Panc1 (cell line): ENCODE measurements at regions not wholly inside any gene's neighbourhood (a gene's known extent, or its start where the extent isn't known, plus 50 kb on each side); places are given as distances from the start of the nearest gene placed in this dataset.

ENCODE experiments used
- POLR2AphosphoS5 ChIP-seq: IDR thresholded peaks from 2 replicates; pipeline ENCODE4 v1.6.1; 2012; ENCODE audit warnings: mild to moderate bottlenecking, low read depth, low read length, moderate library complexity
- TF ChIP-seq, protein P1 (sequence below): fragments of 450-650 bp; IDR thresholded peaks from 2 replicates; pipeline ENCODE4 v1.5.1; 2017; ENCODE audit warnings: mild to moderate bottlenecking
- TF ChIP-seq, protein P2 (sequence below), 2 experiments: IDR thresholded peaks; 2 replicates each; pipeline ENCODE4 v1.6.1; 2011 to 2012; ENCODE audit warnings: low read depth in 2 of 2, control low read depth in 1 of 2, low read length in 1 of 2, mild to moderate bottlenecking in 1 of 2, moderate library complexity in 1 of 2; ENCODE audit not compliant: insufficient read depth in 1 of 2

DNA sequence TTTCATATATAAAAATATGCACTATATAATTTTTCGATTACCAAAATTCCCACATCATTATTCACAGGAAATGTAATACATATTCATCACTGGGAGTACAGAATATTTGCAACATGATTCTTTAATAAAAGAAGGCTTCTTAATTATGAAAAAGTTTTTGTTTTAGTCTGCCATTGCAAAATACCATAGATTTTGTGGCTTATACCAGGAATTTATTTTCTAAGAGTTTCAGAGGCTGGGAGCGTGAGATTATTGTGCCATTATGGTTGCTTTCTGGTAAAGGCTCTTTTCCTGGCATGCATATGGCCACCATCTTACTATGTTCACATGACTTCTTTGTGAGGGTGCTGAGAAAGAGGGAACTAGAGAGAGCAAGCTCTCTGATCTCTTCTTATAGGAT is 306.9 kb upstream of the ADGRB3 start:
- TF ChIP-seq, protein P1, sequence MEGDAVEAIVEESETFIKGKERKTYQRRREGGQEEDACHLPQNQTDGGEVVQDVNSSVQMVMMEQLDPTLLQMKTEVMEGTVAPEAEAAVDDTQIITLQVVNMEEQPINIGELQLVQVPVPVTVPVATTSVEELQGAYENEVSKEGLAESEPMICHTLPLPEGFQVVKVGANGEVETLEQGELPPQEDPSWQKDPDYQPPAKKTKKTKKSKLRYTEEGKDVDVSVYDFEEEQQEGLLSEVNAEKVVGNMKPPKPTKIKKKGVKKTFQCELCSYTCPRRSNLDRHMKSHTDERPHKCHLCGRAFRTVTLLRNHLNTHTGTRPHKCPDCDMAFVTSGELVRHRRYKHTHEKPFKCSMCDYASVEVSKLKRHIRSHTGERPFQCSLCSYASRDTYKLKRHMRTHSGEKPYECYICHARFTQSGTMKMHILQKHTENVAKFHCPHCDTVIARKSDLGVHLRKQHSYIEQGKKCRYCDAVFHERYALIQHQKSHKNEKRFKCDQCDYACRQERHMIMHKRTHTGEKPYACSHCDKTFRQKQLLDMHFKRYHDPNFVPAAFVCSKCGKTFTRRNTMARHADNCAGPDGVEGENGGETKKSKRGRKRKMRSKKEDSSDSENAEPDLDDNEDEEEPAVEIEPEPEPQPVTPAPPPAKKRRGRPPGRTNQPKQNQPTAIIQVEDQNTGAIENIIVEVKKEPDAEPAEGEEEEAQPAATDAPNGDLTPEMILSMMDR = no peak
- TF ChIP-seq, protein P2, sequence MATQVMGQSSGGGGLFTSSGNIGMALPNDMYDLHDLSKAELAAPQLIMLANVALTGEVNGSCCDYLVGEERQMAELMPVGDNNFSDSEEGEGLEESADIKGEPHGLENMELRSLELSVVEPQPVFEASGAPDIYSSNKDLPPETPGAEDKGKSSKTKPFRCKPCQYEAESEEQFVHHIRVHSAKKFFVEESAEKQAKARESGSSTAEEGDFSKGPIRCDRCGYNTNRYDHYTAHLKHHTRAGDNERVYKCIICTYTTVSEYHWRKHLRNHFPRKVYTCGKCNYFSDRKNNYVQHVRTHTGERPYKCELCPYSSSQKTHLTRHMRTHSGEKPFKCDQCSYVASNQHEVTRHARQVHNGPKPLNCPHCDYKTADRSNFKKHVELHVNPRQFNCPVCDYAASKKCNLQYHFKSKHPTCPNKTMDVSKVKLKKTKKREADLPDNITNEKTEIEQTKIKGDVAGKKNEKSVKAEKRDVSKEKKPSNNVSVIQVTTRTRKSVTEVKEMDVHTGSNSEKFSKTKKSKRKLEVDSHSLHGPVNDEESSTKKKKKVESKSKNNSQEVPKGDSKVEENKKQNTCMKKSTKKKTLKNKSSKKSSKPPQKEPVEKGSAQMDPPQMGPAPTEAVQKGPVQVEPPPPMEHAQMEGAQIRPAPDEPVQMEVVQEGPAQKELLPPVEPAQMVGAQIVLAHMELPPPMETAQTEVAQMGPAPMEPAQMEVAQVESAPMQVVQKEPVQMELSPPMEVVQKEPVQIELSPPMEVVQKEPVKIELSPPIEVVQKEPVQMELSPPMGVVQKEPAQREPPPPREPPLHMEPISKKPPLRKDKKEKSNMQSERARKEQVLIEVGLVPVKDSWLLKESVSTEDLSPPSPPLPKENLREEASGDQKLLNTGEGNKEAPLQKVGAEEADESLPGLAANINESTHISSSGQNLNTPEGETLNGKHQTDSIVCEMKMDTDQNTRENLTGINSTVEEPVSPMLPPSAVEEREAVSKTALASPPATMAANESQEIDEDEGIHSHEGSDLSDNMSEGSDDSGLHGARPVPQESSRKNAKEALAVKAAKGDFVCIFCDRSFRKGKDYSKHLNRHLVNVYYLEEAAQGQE (IDR thresholded peaks at IDR 0.05; ENCODE audit: insufficient read depth in 1 of 2, low read depth in 2 of 2, low read length in 1 of 2) = no peak
- no peak for TF ChIP-seq POLR2AphosphoS5
